Hematopoietic multipotent progenitor cell treated with erythropoietin and hydrocortisone succinate and interleukin-3 and kit ligand, for 4 days (in vitro differentiated cells): ENCODE measurements at regions not wholly inside any gene's neighbourhood (a gene's known extent, or its start where the extent isn't known, plus 50 kb on each side); places are given as distances from the start of the nearest gene placed in this dataset.

Source experiments
- DNase-seq: peaks from one replicate; pipeline ENCODE4 v3.0.0-alpha.2; 2015

DNA sequence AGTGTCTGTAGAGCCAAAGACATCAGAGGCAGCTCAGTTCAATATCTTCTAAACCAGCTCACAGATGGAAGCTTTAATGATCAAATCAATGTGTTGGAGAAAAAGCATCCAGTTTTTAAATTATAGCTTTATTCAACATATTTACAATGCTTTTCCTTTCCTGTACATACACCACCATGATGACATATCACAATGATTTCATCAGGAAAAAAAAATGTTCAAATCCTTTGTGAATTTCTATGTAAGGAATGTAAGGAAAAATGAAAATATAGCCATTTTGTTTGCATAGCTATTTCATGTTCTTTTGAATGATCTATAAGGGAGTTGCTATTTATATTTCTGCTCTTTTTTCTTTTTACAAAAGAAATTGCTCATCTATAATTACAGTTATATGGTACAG lies 134.7 kb upstream of the CDH20 start:
- DNase-seq, result no peak

DNA sequence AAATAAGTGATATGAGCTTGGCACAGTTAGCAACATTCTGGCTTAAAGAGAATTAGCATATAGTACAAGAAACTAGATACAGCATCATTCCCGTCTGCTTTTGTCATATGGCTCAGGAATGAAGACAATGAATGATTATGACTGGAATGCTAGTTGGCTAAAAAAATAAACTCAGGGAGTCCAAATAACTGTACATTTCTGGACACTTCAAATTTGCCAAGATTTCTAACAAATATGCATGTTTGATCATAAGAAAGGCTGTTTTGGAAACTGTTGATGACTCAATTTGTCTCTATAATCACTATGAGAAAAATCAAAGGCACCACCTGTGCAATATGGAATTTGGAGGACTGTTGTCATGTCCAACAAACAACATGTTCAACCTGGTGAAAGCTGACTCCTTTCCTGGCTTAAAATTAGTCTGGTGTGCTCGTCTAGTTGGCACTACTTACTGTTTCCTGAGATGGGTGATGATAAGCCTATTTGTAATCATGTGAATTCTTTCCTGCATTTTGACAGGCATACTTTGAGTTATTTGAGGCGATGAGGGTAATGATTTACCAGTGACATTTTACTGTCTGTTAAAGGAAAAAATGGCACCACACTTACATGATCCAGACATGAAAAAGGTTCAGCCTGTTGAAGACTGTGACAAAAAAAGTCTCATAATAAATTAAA lies 133.9 kb upstream of the CDH20 start:
- DNase-seq, result no peak

DNA sequence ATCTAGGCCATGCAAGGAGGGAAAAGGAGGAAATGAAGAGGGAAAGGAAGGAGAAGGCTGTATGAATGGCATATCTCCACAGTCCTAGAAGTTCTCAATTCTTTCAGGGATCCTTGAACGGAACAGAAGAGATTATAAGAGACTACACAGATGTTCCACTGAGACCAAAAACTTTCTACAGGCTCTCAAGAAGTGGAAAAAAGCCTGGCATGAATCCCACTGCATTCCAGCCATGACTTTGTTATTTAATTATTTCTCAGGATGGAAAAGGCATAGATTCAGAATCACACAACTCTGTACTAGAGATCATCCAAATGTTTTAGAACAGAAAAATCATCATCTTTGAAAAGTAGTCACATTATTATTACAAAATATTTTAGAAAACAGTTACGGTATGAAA lies 131.7 kb upstream of the CDH20 start:
- no peak for DNase-seq

DNA sequence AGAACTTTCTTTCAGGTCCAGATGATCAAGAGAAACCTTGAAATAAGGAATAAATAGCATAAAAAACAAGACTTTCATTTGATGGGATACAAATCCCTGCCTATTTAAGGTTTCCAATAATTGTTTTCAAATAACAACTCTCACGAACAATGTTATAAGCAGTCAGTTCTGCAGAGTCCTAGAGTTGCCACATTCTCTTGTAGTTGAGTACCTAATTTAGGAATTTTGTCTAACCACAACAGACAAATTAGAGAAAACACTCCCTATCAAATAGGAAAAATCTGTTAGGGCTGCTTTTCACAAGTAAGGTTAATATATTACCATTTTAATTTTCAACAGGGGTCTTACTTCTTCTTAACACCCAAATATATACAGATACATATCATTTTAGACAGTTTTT lies 130.1 kb upstream of the CDH20 start:
- DNase-seq, result no peak

DNA sequence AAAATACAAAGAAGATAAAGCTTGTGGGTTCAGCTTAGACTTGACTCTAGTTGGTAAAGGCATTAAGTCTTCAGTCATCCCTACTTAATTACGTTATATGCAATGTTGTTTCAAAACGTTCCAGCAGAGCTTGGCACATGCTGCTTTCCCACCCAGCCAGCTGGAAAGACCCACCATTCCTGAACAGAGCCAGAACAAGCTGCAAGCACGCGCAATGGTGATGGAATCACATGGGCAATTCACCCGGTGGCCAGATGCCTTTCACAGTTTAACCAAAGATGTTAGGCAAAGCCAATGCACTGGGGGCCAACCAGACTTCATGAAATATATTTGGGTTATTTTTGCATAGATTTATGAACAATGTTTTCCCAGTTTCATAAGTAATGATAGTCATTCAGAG lies 123.4 kb upstream of the CDH20 start:
- no peak for DNase-seq

DNA sequence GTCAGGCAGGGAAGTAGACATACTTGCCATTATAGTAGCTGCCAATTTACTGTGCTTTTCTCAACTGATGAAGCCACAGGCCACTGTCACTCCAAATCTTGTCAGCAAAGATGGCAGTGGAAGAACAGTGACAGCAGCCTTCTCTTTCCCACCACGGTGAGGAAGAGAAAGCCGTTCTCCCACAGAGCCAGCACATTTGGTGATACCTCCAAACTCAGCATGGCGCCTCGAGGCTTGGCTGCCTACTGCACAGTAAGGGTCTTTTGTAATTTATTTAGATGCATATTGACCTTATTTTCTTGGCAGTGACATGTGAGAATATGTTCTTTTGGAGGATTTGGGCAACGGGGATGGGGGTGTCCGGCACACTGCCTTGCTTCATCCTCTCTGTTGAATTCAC lies 117.2 kb upstream of the CDH20 start:
- DNase-seq, result no peak

DNA sequence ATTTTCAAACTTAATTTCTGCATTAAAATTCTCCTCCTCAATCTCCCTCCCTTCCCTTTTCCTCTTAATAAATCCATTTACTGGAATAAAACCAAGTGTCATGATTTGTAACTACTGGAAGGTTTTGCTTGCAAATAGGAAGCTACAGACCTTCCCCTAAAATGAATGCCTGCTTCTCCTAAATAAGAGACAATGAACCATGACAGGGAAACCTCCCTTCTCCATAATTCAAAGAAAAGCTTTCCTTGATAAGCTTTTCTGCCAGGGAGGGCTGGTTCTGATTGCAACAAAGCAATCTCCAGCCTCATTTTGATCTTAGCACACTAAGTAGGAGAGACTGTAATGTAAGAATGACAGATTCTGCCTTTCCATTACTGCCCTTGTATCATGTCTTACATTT lies 111.0 kb upstream of the CDH20 start:
- DNase-seq, result no peak

DNA sequence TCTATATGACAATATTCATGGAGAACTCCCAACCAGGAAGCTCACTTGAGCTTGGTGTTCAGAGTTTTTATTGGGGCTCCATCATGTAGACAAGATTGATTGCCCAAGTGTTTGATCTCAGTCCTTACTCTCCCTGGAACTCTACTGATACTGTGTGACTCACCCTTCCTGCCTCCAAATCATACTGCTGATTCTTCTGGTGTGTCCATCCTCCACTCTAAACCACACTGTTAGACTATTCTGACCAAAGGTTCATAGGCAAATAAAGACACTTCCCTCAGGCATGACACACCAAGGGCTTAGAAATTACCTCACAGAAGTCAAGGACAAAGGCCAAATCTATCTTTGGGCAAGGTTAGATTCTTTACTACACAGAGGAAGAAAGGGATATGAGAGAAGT lies 107.9 kb upstream of the CDH20 start:
- DNase-seq, result no peak

DNA sequence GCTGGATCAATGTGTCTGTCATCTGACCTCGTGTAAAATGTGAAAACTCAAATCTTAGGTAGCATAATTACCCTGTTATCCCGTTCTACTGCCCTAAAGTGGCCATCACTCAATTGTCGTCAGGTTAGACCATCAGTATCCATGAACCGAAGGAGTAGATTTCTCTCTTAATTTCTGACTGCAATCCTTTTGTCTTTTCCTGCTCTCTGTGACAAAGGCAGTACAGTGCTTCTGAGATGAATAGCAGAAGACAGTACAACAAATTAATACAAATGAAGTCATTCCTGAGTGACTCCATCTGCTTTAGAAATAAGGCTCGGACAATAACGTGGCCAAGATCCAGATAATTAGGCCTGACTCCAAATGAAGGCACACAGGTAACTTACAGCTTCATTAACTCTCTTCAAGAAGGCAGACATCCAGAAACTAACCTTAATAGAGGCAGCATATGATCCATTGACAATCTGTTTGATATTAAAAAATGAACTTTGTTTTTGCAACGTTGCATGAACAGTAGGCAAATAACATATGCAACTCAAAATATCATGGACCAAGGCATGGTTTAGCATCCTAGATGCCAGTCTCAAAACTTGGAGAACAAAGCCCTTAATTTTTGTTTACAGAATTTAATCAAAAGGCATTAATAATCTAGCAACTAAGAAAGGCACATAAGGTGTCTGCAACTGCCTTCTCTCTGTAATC lies 96.7 kb upstream of the CDH20 start:
- DNase-seq, result no peak

DNA sequence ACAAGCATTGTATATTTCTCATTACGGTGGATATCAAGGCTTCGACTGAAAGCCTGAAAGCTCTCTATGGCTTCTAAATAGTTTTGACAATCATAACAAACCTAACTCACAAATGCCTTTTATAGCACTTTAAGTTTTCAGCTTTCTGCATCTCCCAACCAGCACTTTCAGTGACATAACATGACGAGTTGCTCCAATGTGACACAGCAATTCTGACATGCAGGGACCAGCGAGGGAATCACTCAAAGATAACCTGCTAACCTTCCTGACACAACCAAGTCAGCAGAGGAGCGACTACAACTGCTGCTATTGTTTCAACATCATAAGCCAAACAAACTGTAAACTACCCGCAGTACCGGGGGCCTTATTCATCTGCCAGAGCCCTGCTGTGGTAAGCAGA lies 95.7 kb upstream of the CDH20 start:
- no peak for DNase-seq

DNA sequence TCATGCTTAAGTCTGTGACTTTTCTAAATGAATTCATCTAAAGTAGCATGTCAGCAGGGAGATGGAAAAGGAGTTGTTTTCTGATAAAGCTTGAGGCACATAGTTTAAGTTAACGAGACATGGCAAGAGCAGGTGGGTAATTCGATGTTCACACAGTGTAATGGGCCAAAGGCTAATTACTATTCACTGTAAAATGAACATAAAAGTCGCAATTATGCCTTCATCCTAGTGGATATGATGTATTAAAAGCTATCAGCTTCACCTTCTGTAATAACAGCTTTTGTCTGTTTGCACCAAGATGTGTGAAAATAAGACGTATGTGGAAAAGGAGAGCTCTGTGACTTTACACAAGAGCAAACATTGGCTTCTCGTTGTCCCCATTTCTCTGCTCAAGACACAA lies 94.2 kb upstream of the CDH20 start:
- DNase-seq, result no peak

DNA sequence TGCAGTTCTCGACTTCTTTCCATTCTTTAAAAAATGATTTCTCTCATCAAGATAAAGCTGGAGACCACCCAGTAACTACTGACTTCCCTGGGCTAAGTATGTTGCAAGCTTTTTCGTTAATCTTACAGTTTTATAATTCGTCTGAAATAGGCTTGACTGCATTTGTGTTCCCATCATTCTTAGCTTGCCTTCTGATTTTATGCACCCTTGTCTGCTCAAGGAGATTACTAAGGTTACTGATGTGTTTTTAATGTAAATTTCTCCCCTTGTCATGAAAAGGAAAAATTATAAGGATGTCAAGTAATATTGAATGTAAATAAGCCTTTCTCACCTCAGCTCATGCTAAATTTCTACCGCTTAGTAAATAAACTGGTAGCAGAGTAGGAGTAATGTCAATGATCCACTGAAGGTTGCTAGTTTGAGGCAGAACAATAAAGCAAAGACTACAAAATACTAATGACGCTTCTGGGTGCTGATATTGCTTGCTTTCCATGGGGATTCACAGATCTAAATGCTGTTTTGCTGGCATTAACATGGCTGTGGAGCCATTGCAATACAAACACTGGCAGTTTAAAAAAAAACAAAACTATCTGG lies 91.9 kb upstream of the CDH20 start:
- DNase-seq, result no peak

DNA sequence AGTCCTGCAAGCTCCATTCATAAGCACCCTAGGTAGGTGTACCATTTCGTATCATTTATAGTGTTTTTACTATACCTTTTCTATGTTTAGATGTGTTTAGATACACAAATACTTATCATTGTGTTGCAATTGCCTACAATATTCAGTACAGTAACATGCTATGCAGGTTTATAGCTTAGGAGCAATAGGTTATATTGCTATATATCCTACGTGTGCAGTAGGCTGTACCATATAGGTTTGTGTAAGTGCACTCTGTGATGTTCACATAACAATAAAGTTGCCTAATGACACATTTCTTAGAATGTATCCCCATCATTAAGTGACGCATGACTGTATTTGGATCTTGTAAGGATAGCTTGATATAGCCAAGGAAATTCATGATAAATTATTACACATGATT lies 88.6 kb upstream of the CDH20 start:
- no peak for DNase-seq

DNA sequence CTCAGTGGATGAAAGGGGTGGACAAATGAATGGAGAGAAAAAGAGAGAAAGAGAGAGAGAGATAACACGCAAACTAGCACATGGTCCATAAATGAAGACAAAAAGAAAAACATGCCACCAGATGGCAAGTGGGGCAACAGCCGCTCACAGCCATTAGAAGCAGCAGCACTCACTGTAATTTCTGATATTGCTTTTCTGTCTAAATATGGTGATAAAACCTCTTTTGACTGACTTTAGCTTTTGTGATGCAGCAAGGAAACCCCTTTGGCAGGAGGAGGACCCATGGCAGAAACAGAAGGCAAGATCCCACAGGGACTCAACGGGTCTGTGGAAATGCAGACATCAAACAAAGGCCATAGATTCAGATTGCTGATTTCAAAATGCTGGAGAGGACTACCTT lies 88.0 kb upstream of the CDH20 start:
- DNase-seq, result no peak

DNA sequence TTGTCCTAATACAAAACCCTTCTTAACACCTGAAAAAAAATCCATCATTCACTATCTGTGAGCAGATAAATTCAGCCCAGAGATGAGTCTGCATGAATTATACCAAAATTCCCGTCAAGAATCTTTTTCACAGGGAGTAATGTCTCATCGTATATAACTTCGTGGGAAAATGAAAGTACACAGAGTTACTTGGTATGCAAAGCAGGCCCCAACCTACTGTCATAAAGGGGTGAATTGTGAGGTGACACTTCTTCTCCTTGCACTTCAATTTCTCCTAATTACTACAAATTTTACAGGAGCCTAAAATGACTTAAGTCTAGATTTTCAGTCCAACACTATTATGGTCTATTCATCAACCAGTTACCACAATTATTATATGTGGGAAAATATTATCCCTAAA lies 84.6 kb upstream of the CDH20 start:
- DNase-seq, result no peak

DNA sequence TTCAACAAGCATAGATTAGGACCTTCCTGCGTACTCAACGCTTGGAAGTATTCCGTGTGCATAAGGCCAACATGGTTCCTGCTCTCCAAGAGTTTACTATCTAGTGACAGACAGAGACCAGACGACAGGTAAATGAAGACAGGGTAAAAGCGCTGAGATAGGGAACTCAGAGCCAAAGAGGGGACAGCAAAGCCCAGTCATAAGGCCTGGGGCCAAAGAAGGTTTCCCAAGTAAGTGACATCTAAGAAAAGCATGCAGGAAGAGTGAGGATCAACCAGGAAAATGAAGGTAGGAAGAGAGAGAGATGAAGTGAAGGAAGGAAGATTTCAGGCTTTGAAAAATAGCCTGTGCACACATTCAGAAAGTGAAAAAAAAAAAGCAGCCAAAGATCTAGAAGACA lies 76.9 kb upstream of the CDH20 start:
- DNase-seq, result no peak

DNA sequence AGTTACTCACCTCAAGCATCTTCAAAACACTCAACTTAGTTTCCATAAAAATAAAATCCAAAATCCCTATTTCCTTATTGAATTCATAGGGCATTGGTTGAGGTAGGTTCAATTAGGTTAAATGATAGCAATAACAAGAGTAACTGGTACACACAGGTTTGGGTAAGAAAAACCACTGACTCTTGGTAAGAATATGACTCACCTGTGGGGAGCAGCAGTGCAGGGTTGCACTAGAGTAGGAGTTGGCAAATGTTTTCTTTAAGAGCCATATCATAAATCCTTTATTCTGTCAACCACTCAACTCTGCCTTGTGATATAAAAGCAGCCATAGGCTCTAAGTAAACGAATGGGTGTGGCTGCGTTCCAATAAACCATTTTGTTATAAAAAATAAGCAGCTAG lies 71.4 kb upstream of the CDH20 start:
- no peak for DNase-seq

DNA sequence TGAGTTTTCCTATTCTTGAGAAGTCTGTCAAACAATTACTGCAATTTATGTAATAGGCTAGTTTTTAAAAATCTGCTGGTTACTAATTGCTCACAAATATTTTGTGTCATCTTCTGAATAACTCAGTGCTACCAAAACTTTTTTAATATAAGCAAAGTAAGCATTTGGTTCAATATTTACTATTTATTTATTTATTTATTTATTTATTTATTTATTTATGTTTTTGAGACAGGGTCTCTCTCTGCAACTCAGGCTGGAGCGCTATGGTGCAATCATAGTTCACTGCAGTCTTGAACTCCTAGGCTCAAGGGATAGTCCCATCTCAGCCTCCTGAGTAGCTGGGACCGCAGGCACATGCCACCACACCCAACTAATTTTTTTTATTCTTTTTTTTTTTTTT lies 60.4 kb upstream of the CDH20 start:
- DNase-seq, result no peak

DNA sequence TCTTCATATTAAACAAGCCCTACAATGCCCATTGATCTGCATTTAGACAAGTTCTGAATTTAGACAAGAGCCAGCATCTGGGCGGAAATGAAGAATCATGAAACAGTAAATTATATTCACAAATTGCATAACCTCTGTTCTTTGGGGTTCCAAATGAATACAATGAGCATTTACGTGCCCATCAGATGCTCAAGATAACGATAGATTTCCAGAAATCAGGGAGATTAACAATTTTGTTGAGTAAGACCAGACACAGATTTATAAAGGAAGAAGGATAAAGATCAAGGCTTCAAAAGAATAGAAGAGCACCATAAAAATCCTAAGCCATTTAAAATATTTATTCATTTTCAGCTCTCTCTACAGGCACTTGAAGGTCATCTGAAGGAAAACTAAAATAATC lies 59.7 kb upstream of the CDH20 start:
- no peak for DNase-seq

DNA sequence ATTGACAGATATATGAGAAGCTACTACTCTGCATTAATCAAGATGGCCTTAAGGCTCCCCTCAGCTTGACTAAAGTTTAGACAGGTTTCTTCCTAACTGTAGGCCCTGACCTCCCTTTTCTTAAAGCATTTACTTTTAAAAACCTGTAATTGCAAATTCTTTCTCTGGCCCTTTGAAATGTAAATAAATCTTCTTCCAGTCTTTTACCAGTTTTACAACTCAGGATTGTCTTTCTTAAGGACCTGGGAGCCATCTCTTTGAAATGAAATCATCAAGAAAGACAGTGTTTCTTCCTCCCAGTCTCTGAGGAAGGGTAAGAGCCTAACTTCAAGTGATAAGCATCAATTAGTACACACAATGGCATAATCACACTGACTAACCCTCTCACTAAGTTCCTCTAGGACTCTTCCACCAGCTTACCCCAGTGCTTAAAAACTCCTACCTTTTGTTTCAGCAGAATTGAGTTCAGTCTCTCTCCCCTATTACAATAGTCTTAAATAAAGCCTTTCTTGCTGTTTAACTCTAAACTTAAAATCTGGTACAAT lies 58.7 kb upstream of the CDH20 start:
- DNase-seq, result no peak

DNA sequence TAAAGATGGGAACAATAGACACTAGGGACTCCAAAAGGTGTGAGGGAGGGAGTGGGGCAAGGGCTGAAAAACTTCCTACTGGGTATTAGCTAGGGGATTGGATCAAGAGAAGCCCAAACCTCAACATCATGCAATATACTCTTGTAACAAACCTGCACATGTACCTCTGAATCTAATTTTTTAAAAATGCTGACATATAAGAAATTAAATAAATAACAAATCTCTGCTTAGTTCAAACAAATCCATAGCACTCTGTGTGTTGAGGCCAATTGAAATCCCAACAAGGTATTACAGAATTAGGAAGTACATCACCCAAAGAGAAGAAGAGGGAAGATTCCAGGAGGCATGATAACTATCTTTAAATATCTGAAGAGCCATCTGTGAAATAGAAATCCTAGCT lies 55.4 kb upstream of the CDH20 start:
- DNase-seq, result no peak

DNA sequence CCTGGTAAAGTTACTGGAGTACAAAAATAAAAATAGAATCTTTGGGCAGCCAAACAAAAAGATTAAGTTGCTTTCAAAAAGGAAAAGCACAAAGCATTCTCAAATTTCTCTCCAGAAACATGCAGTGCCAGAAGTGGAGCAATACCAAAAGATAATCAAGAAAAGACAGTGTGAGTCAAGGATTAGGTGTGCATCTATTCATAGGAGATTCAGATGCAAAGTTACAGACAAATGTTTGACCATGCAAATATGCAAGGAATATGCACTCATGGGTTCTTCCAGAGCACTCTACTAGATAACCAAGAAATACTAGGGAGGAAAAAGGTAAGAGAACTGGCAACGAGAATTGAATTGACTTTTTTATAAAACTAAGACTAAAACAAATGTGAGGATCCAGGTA lies 51.8 kb upstream of the CDH20 start:
- DNase-seq, result no peak

DNA sequence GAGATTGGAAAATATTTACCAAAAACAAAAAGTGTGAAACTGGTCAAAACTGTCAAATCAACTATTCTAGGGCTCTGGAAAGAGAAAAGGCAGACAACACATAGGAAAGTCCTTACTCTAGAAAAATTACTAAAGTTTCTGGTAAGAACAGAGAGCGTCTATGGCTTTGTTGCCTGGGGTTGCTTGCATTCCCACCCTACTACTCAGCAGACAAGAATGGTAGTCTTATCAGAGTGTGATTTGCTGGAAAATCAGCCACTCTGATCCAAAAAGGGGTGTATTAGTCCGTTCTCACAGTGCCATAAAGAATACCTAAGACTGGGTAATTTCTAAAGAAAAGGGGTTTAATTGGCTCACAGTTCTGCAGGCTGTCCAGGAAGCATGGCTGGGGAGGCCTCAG lies 50.3 kb upstream of the CDH20 start:
- no peak for DNase-seq
